Neural cell (in vitro differentiated cells): ENCODE measurements at regions not wholly inside any gene's neighbourhood (a gene's known extent, or its start where the extent isn't known, plus 50 kb on each side); places are given as distances from the start of the nearest gene placed in this dataset.
"Not testable (repeated sequence)": the region's sequence is repeated elsewhere in the genome, so short reads cannot be mapped to it uniquely, and the experiment has no call there.

ENCODE experiments used
- H2AFZ ChIP-seq: fragments of 200-600, 300-800 bp; sonication (generic), shearing (Covaris generic); 2 replicates; pipeline ENCODE4 v1.6.0; 2014; ENCODE audit warnings: low read depth, mild to moderate bottlenecking, antibody characterized with exemption, low read length, moderate library complexity
- H3F3A ChIP-seq: fragments of 200-600 bp; shearing (Covaris generic); 2 replicates; pipeline ENCODE4 v1.6.1; 2016; ENCODE audit warnings: mild to moderate bottlenecking, moderate library complexity, mixed read lengths, antibody characterized with exemption, low read length; ENCODE audit not compliant: insufficient read depth, poor library complexity, severe bottlenecking
- H3K27ac ChIP-seq: fragments of 200-600, 300-800 bp; sonication (generic), shearing (Covaris generic); 2 replicates; pipeline ENCODE4 v1.5.1; 2014; ENCODE audit warnings: mild to moderate bottlenecking, low read length, moderate library complexity
- H3K27me3 ChIP-seq: fragments of 300-800, 200-600 bp; sonication (generic), shearing (Covaris generic); 2 replicates; pipeline ENCODE4 v1.6.0; 2014; ENCODE audit warnings: mild to moderate bottlenecking, low read depth, low read length, moderate library complexity; ENCODE audit not compliant: insufficient read depth
- H3K36me3 ChIP-seq: fragments of 300-800, 200-600 bp; sonication (generic), shearing (Covaris generic); 2 replicates; pipeline ENCODE4 v1.5.1; 2014; ENCODE audit warnings: mild to moderate bottlenecking, antibody characterized with exemption, low read length, moderate library complexity; ENCODE audit not compliant: insufficient read depth
- H3K4me2 ChIP-seq: fragments of 300-800, 200-600 bp; sonication (generic), shearing (Covaris generic); 2 replicates; pipeline ENCODE4 v1.6.0; 2014; ENCODE audit warnings: mild to moderate bottlenecking, low read length
- H3K4me3 ChIP-seq: fragments of 300-800, 200-600 bp; sonication (generic), shearing (Covaris generic); 2 replicates; pipeline ENCODE4 v1.5.1; 2014; ENCODE audit warnings: mild to moderate bottlenecking, low read length, moderate library complexity
- H3K79me2 ChIP-seq: fragments of 200-600 bp; shearing (Covaris generic); replicated peaks from 2 replicates; pipeline ENCODE4 v1.6.0; 2014; ENCODE audit warnings: mild to moderate bottlenecking, low read length, moderate library complexity; ENCODE audit not compliant: insufficient read depth
- H3K9ac ChIP-seq: fragments of 300-800, 200-600 bp; sonication (generic), shearing (Covaris generic); 2 replicates; pipeline ENCODE4 v1.6.1; 2016; ENCODE audit warnings: mild to moderate bottlenecking, low read length, mixed read lengths
- H3K9me2 ChIP-seq: fragments of 200-600 bp; shearing (Covaris generic); 2 replicates; pipeline ENCODE4 v1.6.1; 2016; ENCODE audit warnings: mild to moderate bottlenecking, low read length, mixed read lengths; ENCODE audit not compliant: insufficient read depth
- H3K9me3 ChIP-seq: fragments of 200-600, 300-800 bp; sonication (generic), shearing (Covaris generic); 2 replicates; pipeline ENCODE4 v1.6.1; 2016; ENCODE audit warnings: mild to moderate bottlenecking, mixed run types, low read length, moderate library complexity, mixed read lengths
- H4K20me1 ChIP-seq: fragments of 200-600 bp; shearing (Covaris generic); 2 replicates; pipeline ENCODE4 v1.6.1; 2016; ENCODE audit warnings: mild to moderate bottlenecking, mixed run types; ENCODE audit not compliant: insufficient read depth
- CTCF ChIP-seq: fragments of 450-650 bp; IDR thresholded peaks from 2 replicates; pipeline ENCODE4 v1.5.1; 2014; ENCODE audit warnings: antibody characterized with exemption, mild to moderate bottlenecking, moderate library complexity; ENCODE audit not compliant: poor library complexity, severe bottlenecking
- EP300 ChIP-seq: fragments of 450-650 bp; conservative IDR thresholded peaks from 2 replicates; pipeline ENCODE4 v1.6.1; 2014; ENCODE audit warnings: antibody characterized with exemption, mild to moderate bottlenecking, moderate library complexity; ENCODE audit not compliant: poor library complexity, severe bottlenecking
- EZH2 ChIP-seq: fragments of 200-600, 300-800 bp; shearing (Covaris generic), sonication (generic); IDR thresholded peaks from 2 replicates; pipeline ENCODE4 v1.6.1; 2014; ENCODE audit warnings: antibody characterized with exemption, low read length, borderline replicate concordance, mild to moderate bottlenecking; ENCODE audit not compliant: insufficient read depth, poor library complexity, severe bottlenecking
- MXI1 ChIP-seq: fragments of 450-650 bp; conservative IDR thresholded peaks from 2 replicates; pipeline ENCODE4 v1.6.1; 2014; ENCODE audit warnings: antibody characterized with exemption, mild to moderate bottlenecking; ENCODE audit not compliant: poor library complexity, severe bottlenecking
- POLR2AphosphoS5 ChIP-seq: IDR thresholded peaks from 2 replicates; pipeline ENCODE4 v1.6.1; 2012
- RAD21 ChIP-seq: fragments of 450-650 bp; conservative IDR thresholded peaks from 2 replicates; pipeline ENCODE4 v1.6.1; 2014; ENCODE audit warnings: antibody characterized with exemption, mild to moderate bottlenecking, moderate library complexity
- REST ChIP-seq: IDR thresholded peaks from 2 replicates; pipeline ENCODE4 v1.6.1; 2012; ENCODE audit warnings: borderline replicate concordance
- SMC3 ChIP-seq: fragments of 450-650 bp; conservative IDR thresholded peaks from 2 replicates; pipeline ENCODE4 v1.6.1; 2014; ENCODE audit warnings: antibody characterized with exemption, mild to moderate bottlenecking, moderate library complexity; ENCODE audit not compliant: poor library complexity
- TAF1 ChIP-seq: IDR thresholded peaks from 2 replicates; pipeline ENCODE4 v1.6.1; 2012; ENCODE audit warnings: low read depth

GRCh38 chrY:7792431-7792830 is 880.9 kb upstream of the AMELY start:
- H3K9me3 ChIP-seq, result no peaks in the 10 kb centered on the region
- H2AFZ ChIP-seq, result no peak overlapping the region
- H3K36me3 ChIP-seq, result no peaks in the 10 kb centered on the region
- H4K20me1 ChIP-seq, result no peaks in the 10 kb centered on the region
- no peaks in the 10 kb centered on the region for H3K27me3 ChIP-seq
- TF ChIP-seq EZH2, result no peak
- no peak for TF ChIP-seq RAD21
- no peak for TF ChIP-seq MXI1
- TF ChIP-seq REST, result no peak
- TF ChIP-seq SMC3, result no peak
- TF ChIP-seq TAF1, result no peak
- no peak for TF ChIP-seq CTCF
- no peak for TF ChIP-seq EP300
- no peak for TF ChIP-seq POLR2AphosphoS5
- no peak overlapping the region for H3K4me3 ChIP-seq
- no peaks in the 10 kb centered on the region for H3K9me2 ChIP-seq
- no peak overlapping the region for H3K4me2 ChIP-seq
- no peak overlapping the region for H3K27ac ChIP-seq
- H3K79me2 ChIP-seq, result no peaks in the 10 kb centered on the region
- no peaks in the 10 kb centered on the region for H3F3A ChIP-seq
- H3K9ac ChIP-seq, result no peak overlapping the region

GRCh38 chrY:7781501-7781900 is 869.9 kb upstream of the AMELY start:
- H3K4me3 ChIP-seq, result no peak overlapping the region
- H2AFZ ChIP-seq, result no peak overlapping the region
- no peaks in the 10 kb centered on the region for H4K20me1 ChIP-seq
- no peaks in the 10 kb centered on the region for H3K27me3 ChIP-seq
- no peak overlapping the region for H3K9ac ChIP-seq
- H3F3A ChIP-seq, result no peaks in the 10 kb centered on the region
- no peaks in the 10 kb centered on the region for H3K36me3 ChIP-seq
- no peaks in the 10 kb centered on the region for H3K9me3 ChIP-seq
- H3K4me2 ChIP-seq, result no peak overlapping the region
- H3K79me2 ChIP-seq, result no peaks in the 10 kb centered on the region
- no peak for TF ChIP-seq CTCF
- TF ChIP-seq RAD21, result no peak
- TF ChIP-seq REST, result no peak
- no peak for TF ChIP-seq EZH2
- TF ChIP-seq POLR2AphosphoS5, result no peak
- no peak for TF ChIP-seq SMC3
- no peak for TF ChIP-seq TAF1
- no peak for TF ChIP-seq MXI1
- no peak for TF ChIP-seq EP300
- no peaks in the 10 kb centered on the region for H3K9me2 ChIP-seq
- no peak overlapping the region for H3K27ac ChIP-seq

GRCh38 chrY:7775436-7775835 is 863.9 kb upstream of the AMELY start:
- not testable (repeated sequence) for H3K27me3 ChIP-seq, H2AFZ ChIP-seq, H3K9me2 ChIP-seq, H3K9ac ChIP-seq, H3K36me3 ChIP-seq, H3F3A ChIP-seq, H3K4me3 ChIP-seq, H3K4me2 ChIP-seq, H4K20me1 ChIP-seq, H3K9me3 ChIP-seq, H3K27ac ChIP-seq, H3K79me2 ChIP-seq
